Tibial nerve (tissue), 4 donors: ENCODE measurements at regions not wholly inside any gene's neighbourhood (a gene's known extent, or its start where the extent isn't known, plus 50 kb on each side); places are given as distances from the start of the nearest gene placed in this dataset.

Experiments used
- CTCF ChIP-seq, 5 experiments: fragments of 200-600 bp in 3 of 5; fragments of 450-650 bp in 2 of 5; sonication (generic) in 3 of 5; IDR thresholded peaks; one replicate each; pipeline ENCODE4 v1.5.1; 2016 to 2019; ENCODE audit warnings: antibody characterized with exemption in 5 of 5, mild to moderate bottlenecking in 3 of 5, moderate library complexity in 2 of 5
- EP300 ChIP-seq, 2 donors: sonication (generic); formaldehyde crosslinking; IDR thresholded peaks; one replicate each; pipeline ENCODE4 v1.6.1; 2017; ENCODE audit warnings: antibody characterized with exemption in 2 of 2, mild to moderate bottlenecking in 1 of 2
- POLR2A ChIP-seq, 2 donors: fragments of 450-650 bp; IDR thresholded peaks; one replicate each; pipeline ENCODE4 v1.6.1; 2017; ENCODE audit warnings: antibody characterized with exemption in 2 of 2, mild to moderate bottlenecking in 2 of 2, moderate library complexity in 2 of 2

GRCh38 chr11:119888119-119888518 is 159.1 kb upstream of the NECTIN1 start:
- no peak for TF ChIP-seq POLR2A (IDR thresholded peaks at IDR 0.05)
- TF ChIP-seq CTCF (IDR thresholded peaks at IDR 0.05): no peak
- no peak for TF ChIP-seq EP300 (IDR thresholded peaks at IDR 0.05)
